TTC549 (cell line): ENCODE measurements at regions not wholly inside any gene's neighbourhood (a gene's known extent, or its start where the extent isn't known, plus 50 kb on each side); places are given as distances from the start of the nearest gene placed in this dataset.
"Not testable (repeated sequence)": the region's sequence is repeated elsewhere in the genome, so short reads cannot be mapped to it uniquely, and the experiment has no call there.

ENCODE experiments used
- FAIRE-seq: peaks from 2 replicates; lab custom pipeline; 2012; peaks lifted over from hg19 to GRCh38; lab: Jason Lieb, UNC

- FAIRE-seq = no peak
Measured at GRCh38 chr6:11961923-11962322, 50.2 kb upstream of the HIVEP1 start.

DNA sequence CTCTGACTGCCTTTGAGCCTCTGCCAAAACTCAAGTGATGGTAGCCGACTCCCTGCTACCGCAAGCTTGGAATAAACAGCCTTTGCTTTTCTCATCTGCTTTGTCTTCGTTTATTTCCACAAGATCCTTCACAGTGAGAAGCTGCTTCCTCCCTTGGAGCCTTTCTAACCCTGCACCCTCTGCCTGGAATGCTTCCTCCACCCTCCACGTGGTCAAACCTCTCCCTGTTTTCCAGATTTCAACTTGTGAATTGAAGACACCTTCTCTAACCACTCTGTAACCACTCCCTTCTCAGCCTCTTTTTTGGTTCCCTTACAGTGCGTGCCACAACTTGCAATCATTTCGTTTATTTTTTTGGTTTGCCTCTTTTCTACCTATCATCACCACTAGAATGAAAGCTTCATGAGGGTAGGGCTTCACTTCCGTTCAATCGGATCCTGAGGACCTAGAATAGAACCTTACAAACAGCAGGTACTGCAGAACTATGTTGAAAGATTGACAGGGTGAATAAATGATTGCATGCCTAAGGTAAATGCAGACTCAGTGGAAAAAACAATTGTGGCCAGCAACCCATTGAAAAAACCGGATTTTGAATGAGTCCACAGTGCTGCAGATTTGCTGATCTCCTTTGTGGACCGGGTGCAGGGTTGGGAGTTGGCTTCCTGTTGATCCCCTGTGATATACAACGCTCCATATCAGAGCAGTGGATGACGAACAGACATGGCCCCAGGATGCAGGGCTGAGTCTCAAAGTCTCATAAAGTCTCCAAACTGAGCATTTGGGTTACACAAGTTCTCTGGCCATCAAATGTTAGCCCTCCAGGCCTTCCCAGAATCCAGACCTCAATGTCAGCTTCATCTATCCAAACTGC lies 51.0 kb upstream of the HIVEP1 start:
- FAIRE-seq = no peak

- no peak for FAIRE-seq
Measured at GRCh38 chr6:11956781-11957180, 55.3 kb upstream of the HIVEP1 start.

GRCh38 chr6:11953641-11954040 lies 58.5 kb upstream of the HIVEP1 start:
- FAIRE-seq = no peak

GRCh38 chr6:11952316-11952715 lies 59.8 kb upstream of the HIVEP1 start:
- no peak for FAIRE-seq

- no peak for FAIRE-seq
Measured at GRCh38 chr6:11951868-11952267, 60.2 kb upstream of the HIVEP1 start.

GRCh38 chr6:11950109-11950508 lies 62.0 kb upstream of the HIVEP1 start:
- FAIRE-seq = no peak

- no peak for FAIRE-seq
Measured at GRCh38 chr6:11947575-11947974, 64.5 kb upstream of the HIVEP1 start.

DNA sequence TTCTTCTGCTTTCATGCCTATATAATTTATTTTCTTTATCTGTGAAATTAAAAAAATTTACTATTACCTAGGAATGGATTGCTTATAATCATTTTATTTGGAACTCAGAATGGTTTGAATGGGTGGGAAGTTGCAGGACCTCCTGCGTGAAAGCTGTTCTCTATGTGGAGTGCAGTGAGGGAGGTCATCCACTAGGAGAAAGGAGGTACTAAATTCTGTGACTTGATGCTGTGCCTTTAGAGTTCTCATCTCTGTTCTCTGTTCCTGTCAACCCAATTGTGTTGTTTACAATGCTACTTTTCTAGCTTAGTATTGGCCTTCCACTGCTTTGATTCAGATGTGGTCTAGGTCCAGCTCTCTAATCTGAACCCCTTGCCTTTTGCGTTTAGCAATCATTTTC lies 65.0 kb upstream of the HIVEP1 start:
- FAIRE-seq = no peak

- no peak for FAIRE-seq
Measured at GRCh38 chr6:11944111-11944510, 68.0 kb upstream of the HIVEP1 start.

GRCh38 chr6:11943060-11943459 lies 69.1 kb upstream of the HIVEP1 start:
- no peak for FAIRE-seq

GRCh38 chr6:11942185-11942864 lies 69.8 kb upstream of the HIVEP1 start:
- no peak for FAIRE-seq

- peak; percentile 82 for FAIRE-seq
Measured at GRCh38 chr6:11940532-11941166, 71.5 kb upstream of the HIVEP1 start.

GRCh38 chr6:11938285-11938890 lies 73.7 kb upstream of the HIVEP1 start:
- no peak for FAIRE-seq

GRCh38 chr6:11934638-11935037 lies 77.5 kb upstream of the HIVEP1 start:
- FAIRE-seq = no peak

- FAIRE-seq = not testable (repeated sequence)
Measured at GRCh38 chr6:11932892-11933291, 79.2 kb upstream of the HIVEP1 start.

DNA sequence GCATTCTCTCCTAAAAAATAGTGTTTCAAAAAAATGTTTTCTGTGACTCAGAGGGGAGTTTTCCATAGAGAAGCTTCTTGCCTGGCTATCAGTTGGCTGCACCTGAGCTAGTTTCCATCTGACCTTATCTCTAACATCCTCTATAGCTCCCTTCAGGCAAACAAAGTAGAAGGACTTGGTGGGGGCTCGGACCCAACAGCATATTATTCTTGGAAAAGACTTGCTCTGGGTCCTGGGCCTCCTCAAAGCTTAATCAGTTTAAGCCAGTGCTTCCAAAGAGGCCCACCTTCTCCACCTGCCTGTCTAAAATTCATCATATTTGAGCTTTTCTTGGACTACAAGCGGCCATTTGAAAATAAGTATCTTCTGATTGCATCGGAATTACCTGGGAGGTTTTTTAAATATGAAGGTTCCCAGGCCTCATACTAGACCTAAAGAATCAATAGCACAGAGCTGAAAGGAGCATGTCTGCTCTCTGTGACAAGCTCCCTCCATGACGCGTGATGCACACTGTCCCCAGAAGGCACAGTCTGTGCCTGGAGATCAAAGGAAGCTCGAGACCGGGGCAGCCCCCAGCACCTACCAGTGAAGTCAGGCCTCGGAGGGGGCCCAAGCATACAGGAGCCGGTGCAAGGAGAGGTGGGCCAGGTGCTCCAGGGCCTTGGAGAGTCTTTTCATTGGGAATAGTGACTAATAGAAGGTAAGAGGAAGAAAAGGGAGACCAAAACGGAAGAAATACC lies 80.6 kb upstream of the HIVEP1 start:
- FAIRE-seq = no peak

DNA sequence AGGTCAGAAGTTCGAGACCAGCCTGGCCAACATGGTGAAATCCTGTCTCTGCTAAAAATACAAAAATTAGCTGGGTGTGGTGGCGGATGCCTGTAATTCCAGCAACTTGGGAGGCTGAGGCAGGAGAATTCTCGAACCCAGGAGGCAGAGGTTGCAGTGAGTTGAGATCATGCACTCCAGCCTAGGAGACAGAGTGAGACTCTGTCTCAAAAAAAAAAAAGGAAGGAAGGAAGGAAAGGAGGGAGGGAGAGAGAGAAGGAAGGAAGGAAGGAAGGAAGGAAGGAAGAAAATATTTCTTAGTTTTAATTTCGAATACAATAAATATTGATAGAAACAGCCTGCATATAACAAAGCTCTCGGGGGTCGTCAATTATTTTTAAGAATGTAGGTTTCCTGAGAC lies 81.3 kb upstream of the HIVEP1 start:
- FAIRE-seq = not testable (repeated sequence)

DNA sequence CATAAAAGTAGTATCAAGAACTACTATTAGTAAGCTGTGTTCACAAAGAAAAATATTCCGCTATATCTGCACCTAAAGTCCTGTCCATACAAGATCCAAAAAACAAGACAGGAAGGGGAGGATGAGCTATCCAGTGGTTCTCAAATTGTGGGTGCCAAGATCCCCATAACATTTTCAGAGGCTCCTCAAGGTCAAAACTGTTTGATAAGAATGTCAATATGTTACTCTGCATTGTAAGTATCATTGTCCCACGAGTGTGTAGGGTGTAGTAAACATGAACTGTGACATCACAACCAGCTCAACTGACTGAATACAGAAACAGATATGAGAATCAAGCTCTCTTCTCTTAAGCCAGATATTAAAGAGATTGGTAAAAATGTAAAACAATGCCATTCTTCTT lies 81.9 kb upstream of the HIVEP1 start:
- FAIRE-seq = no peak

- FAIRE-seq = no peak
Measured at GRCh38 chr6:11929241-11929835, 82.8 kb upstream of the HIVEP1 start.

- FAIRE-seq = no peak
Measured at GRCh38 chr6:11926594-11927407, 85.3 kb upstream of the HIVEP1 start.
